IMR-90 (cell line): ENCODE measurements at regions not wholly inside any gene's neighbourhood (a gene's known extent, or its start where the extent isn't known, plus 50 kb on each side); places are given as distances from the start of the nearest gene placed in this dataset.

ENCODE experiments used
- BHLHE40 ChIP-seq: fragments of 150-350 bp; IDR thresholded peaks from 2 replicates; pipeline ENCODE4 v1.6.1; 2016; ENCODE audit warnings: mild to moderate bottlenecking, low read depth, low read length
- CEBPB ChIP-seq: IDR thresholded peaks from 2 replicates; pipeline ENCODE4 v1.6.1; 2012; ENCODE audit warnings: low read depth, low read length, improper control_type of control experiment
- CHD1 ChIP-seq: IDR thresholded peaks from 2 replicates; pipeline ENCODE4 v1.6.1; 2012; ENCODE audit warnings: low read depth, low read length, improper control_type of control experiment
- CTCF ChIP-seq: conservative IDR thresholded peaks from 2 replicates; pipeline ENCODE4 v1.5.1; 2012; ENCODE audit warnings: mild to moderate bottlenecking, low read depth, low read length, improper control_type of control experiment
- ELK1 ChIP-seq: fragments of 150-350 bp; IDR thresholded peaks from 2 replicates; pipeline ENCODE4 v1.6.1; 2016; ENCODE audit warnings: low read depth, mild to moderate bottlenecking, low read length, moderate library complexity, borderline replicate concordance
- POLR2A ChIP-seq: IDR thresholded peaks from 2 replicates; pipeline ENCODE4 v1.6.1; 2012; ENCODE audit warnings: mild to moderate bottlenecking, low read depth, low read length
- RAD21 ChIP-seq: IDR thresholded peaks from 2 replicates; pipeline ENCODE4 v1.6.1; 2012; ENCODE audit warnings: low read length, improper control_type of control experiment
- SMC3 ChIP-seq: fragments of 150-350 bp; IDR thresholded peaks from 2 replicates; pipeline ENCODE4 v1.6.1; 2016; ENCODE audit warnings: low read depth, mild to moderate bottlenecking, antibody characterized with exemption, low read length, moderate library complexity
- TF ChIP-seq, protein P1 (sequence below): fragments of 150-350 bp; IDR thresholded peaks from 2 replicates; pipeline ENCODE4 v1.6.1; 2017; ENCODE audit warnings: mild to moderate bottlenecking, antibody characterized with exemption, low read length, low read depth

DNA sequence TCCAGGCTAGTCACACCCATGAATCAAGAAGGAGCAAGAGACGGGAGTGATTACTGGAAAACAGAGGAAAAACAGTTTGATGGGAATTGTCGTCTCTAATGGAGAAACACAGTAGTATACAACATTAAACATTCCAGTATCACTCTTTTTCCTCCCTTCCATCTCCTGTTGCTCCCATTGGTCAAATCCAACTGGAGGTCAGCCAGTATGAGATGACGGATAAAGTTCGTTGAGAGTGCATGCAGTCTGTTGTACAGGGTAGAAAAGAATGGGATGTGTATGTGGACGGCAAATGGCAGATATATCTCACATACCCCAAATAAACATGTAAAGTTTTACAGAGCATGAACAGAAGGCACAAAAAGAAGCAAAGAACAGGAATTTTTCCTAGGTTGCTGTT lies 221.9 kb upstream of the TNP1 start:
- TF ChIP-seq CTCF (no peak), SMC3 (no peak), CEBPB (no peak), POLR2A (no peak), RAD21 (no peak), CHD1 (no peak), ELK1 (no peak), BHLHE40 (no peak)
- TF ChIP-seq, protein P1, sequence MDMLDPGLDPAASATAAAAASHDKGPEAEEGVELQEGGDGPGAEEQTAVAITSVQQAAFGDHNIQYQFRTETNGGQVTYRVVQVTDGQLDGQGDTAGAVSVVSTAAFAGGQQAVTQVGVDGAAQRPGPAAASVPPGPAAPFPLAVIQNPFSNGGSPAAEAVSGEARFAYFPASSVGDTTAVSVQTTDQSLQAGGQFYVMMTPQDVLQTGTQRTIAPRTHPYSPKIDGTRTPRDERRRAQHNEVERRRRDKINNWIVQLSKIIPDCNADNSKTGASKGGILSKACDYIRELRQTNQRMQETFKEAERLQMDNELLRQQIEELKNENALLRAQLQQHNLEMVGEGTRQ: no peak
